GM10248 (cell line): ENCODE measurements at regions not wholly inside any gene's neighbourhood (a gene's known extent, or its start where the extent isn't known, plus 50 kb on each side); places are given as distances from the start of the nearest gene placed in this dataset.

ENCODE experiments used
- CTCF ChIA-PET: fragments of 300-600 bp; sonication (Branson Sonifier 250); formaldehyde crosslinking; extraction: SDS; loops from one replicate; lab custom pipeline; 2021; ENCODE audit warnings: antibody characterized with exemption; lab: Yijun Ruan, JAX
- POLR2A ChIA-PET: fragments of 350-650 bp; sonication (Branson Sonifier 250); formaldehyde crosslinking; extraction: SDS; loops from one replicate; lab custom pipeline; 2020; ENCODE audit warnings: antibody characterized with exemption; lab: Yijun Ruan, JAX
- DNase-seq: peaks from one replicate; pipeline ENCODE4 v3.0.0; 2012; ENCODE audit errors: extremely low spot score
- CTCF ChIP-seq: IDR thresholded peaks from 2 replicates; pipeline ENCODE4 v1.5.1; 2012; ENCODE audit warnings: mild to moderate bottlenecking, low read depth; ENCODE audit errors: extremely low read depth, missing control alignments, control extremely low read depth

GRCh38 chr7:340979-341694 is 51.2 kb downstream of the FOXL3 start:
- CTCF ChIA-PET: no interaction called here
- POLR2A ChIA-PET: no interaction called here
- DNase-seq: no peak
- no peak for TF ChIP-seq CTCF

- ChIA-PET CTCF (no interaction called here), POLR2A (interaction anchor here (0.6 kb wide), 1 partner anchor 363 kb away, joined by 3 read pairs; no protein-coding TSS in a partner anchor)
- TF ChIP-seq CTCF: no peak
- no peak for DNase-seq
Measured at GRCh38 chr7:341841-342638, 52.1 kb downstream of the FOXL3 start.

- CTCF ChIA-PET: no interaction called here
- no peak for TF ChIP-seq CTCF
- POLR2A ChIA-PET: interaction anchor here (0.6 kb wide), 1 partner anchor 362 kb away, joined by 3 read pairs; no protein-coding TSS in a partner anchor
- DNase-seq: no peak
Measured at GRCh38 chr7:342681-343216, 52.8 kb downstream of the FOXL3 start.

- ChIA-PET POLR2A (no interaction called here), CTCF (no interaction called here)
- TF ChIP-seq CTCF: no peak
- no peak for DNase-seq
Measured at GRCh38 chr7:343227-343822, 53.4 kb downstream of the FOXL3 start.

GRCh38 chr7:343864-344607 is 54.1 kb downstream of the FOXL3 start:
- POLR2A ChIA-PET: no interaction called here
- CTCF ChIA-PET: no interaction called here
- no peak for DNase-seq
- TF ChIP-seq CTCF: no peak

- no peak for TF ChIP-seq CTCF
- CTCF ChIA-PET: no interaction called here
- DNase-seq: no peak
- POLR2A ChIA-PET: no interaction called here
Measured at GRCh38 chr7:344608-344994, 54.6 kb downstream of the FOXL3 start.
